K562 (cell line): ENCODE measurements at regions not wholly inside any gene's neighbourhood (a gene's known extent, or its start where the extent isn't known, plus 50 kb on each side); places are given as distances from the start of the nearest gene placed in this dataset.

ENCODE experiments used
- CBX5 ChIP-seq: IDR thresholded peaks from 2 replicates; pipeline ENCODE4 v1.6.1; 2014; ENCODE audit warnings: low read depth, borderline replicate concordance
- CC2D1A ChIP-seq: fragments of 450-650 bp; IDR thresholded peaks from 2 replicates; pipeline ENCODE4 v1.6.1; 2017; ENCODE audit warnings: mild to moderate bottlenecking
- DMBX1 ChIP-seq: fragments of 250-450 bp; sonication (Bioruptor Pico); IDR thresholded peaks from 2 replicates; pipeline ENCODE4 v1.8.0; 2022; ENCODE audit warnings: inconsistent platforms, mild to moderate bottlenecking, moderate library complexity, borderline replicate concordance
- HOXB6 ChIP-seq: fragments of 250-450 bp; sonication (Bioruptor Pico); IDR thresholded peaks from 2 replicates; pipeline ENCODE4 v1.5.1; 2022; ENCODE audit warnings: mild to moderate bottlenecking, borderline replicate concordance
- ILK ChIP-seq: fragments of 450-650 bp; IDR thresholded peaks from 2 replicates; pipeline ENCODE4 v1.6.1; 2016; ENCODE audit warnings: missing genetic modification characterization, low read depth, mild to moderate bottlenecking, missing compliant biosample characterization, moderate library complexity, borderline replicate concordance
- LARP7 ChIP-seq: fragments of 450-650 bp; IDR thresholded peaks from 2 replicates; pipeline ENCODE4 v1.6.1; 2016
- NR2C1 ChIP-seq, 2 experiments: fragments of 450-650 bp; IDR thresholded peaks; 2 replicates each; pipeline ENCODE4 v1.6.1; 2017; ENCODE audit warnings: mild to moderate bottlenecking in 2 of 2, antibody characterized with exemption in 1 of 2, inconsistent platforms in 1 of 2, missing compliant biosample characterization in 1 of 2, missing genetic modification characterization in 1 of 2
- PHF20 ChIP-seq: fragments of 450-650 bp; IDR thresholded peaks from 2 replicates; pipeline ENCODE4 v1.6.1; 2018; ENCODE audit not compliant: partially characterized antibody
- PKNOX1 ChIP-seq: fragments of 450-650 bp; IDR thresholded peaks from 2 replicates; pipeline ENCODE4 v1.6.1; 2016
- POLR2AphosphoS5 ChIP-seq: IDR thresholded peaks from 2 replicates; pipeline ENCODE4 v1.6.1; 2011; ENCODE audit warnings: mild to moderate bottlenecking, low read depth, low read length, moderate library complexity; ENCODE audit not compliant: control insufficient read depth, insufficient read depth
- RBM17 ChIP-seq: fragments of 200-400 bp; formaldehyde crosslinking; IDR thresholded peaks from 2 replicates; pipeline ENCODE4 v1.6.1; 2017; ENCODE audit warnings: low read depth, mild to moderate bottlenecking, low read length, borderline replicate concordance
- SIN3A ChIP-seq, 2 experiments: fragments of 150-350 bp in 1 of 2; IDR thresholded peaks; 2 replicates each; pipeline ENCODE4 v1.6.1; 2011 to 2016; ENCODE audit warnings: borderline replicate concordance in 2 of 2, low read depth in 2 of 2, low read length in 2 of 2, mild to moderate bottlenecking in 2 of 2, moderate library complexity in 2 of 2; ENCODE audit not compliant: control insufficient read depth in 1 of 2
- THRAP3 ChIP-seq: fragments of 450-650 bp; IDR thresholded peaks from 2 replicates; pipeline ENCODE4 v1.6.1; 2016; ENCODE audit warnings: mild to moderate bottlenecking, inconsistent platforms, borderline replicate concordance
- ZBTB12 ChIP-seq: fragments of 250-450 bp; sonication (Bioruptor Pico); IDR thresholded peaks from 2 replicates; pipeline ENCODE4 v1.4.0; 2020
- ZBTB49 ChIP-seq: sonication (generic); formaldehyde crosslinking; IDR thresholded peaks from 2 replicates; pipeline ENCODE4 v1.8.0; 2022; ENCODE audit warnings: missing genetic modification reagents, mild to moderate bottlenecking, borderline replicate concordance
- ZFP1 ChIP-seq: fragments of 450-650 bp; formaldehyde crosslinking; IDR thresholded peaks from 2 replicates; pipeline ENCODE4 v1.4.0; 2020; ENCODE audit warnings: mild to moderate bottlenecking, mixed read lengths
- ZNF121 ChIP-seq: sonication (generic); formaldehyde crosslinking; conservative IDR thresholded peaks from 2 replicates; pipeline ENCODE4 v1.8.0; 2022; ENCODE audit warnings: missing genetic modification reagents
- ZNF140 ChIP-seq: fragments of 250-450 bp; sonication (Bioruptor Pico); IDR thresholded peaks from 2 replicates; pipeline ENCODE4 v1.8.0; 2021; ENCODE audit warnings: moderate library complexity, mild to moderate bottlenecking, inconsistent platforms
- ZNF143 ChIP-seq: sonication (generic); formaldehyde crosslinking; IDR thresholded peaks from 2 replicates; pipeline ENCODE4 v1.9.0; 2022; ENCODE audit warnings: mild to moderate bottlenecking, missing genetic modification reagents
- ZNF449 ChIP-seq: fragments of 250-450 bp; sonication (Bioruptor Pico); IDR thresholded peaks from 2 replicates; pipeline ENCODE4 v1.8.0; 2022; ENCODE audit warnings: moderate library complexity, mild to moderate bottlenecking, inconsistent platforms
- ZNF589 ChIP-seq: fragments of 200-800 bp; sonication (Bioruptor generic); IDR thresholded peaks from 2 replicates; pipeline ENCODE4 v1.6.1; 2016; ENCODE audit warnings: low read depth, missing genetic modification characterization, missing compliant biosample characterization
- ZNF780A ChIP-seq: fragments of 250-450 bp; sonication (Bioruptor Pico); IDR thresholded peaks from 2 replicates; pipeline ENCODE4 v1.5.0; 2021; ENCODE audit warnings: mild to moderate bottlenecking

- TF ChIP-seq PKNOX1 (0 out of 2 replicates have a peak, but pooled peaks have one; percentile 10), ZBTB12 (CRISPR knock-in tag) (no peak), LARP7 (no peak), DMBX1 (CRISPR knock-in tag) (no peak), ZFP1 (CRISPR knock-in tag) (no peak), ZNF143 (CRISPR knock-in tag) (no peak), ZNF780A (CRISPR knock-in tag) (no peak), ZNF121 (CRISPR knock-in tag) (no peak), CBX5 (no peak), CC2D1A (0 out of 2 replicates have a peak, but pooled peaks have one; percentile 38), PHF20 (no peak), ZNF140 (no peak), ZNF589 (no peak), RBM17 (no peak), THRAP3 (no peak), HOXB6 (CRISPR knock-in tag) (no peak), SIN3A (IDR thresholded peaks at IDR 0.05; ENCODE audit: borderline replicate concordance in 2 of 2, control insufficient read depth in 1 of 2, low read depth in 2 of 2, low read length in 2 of 2) (no peak), ZBTB49 (CRISPR knock-in tag) (no peak), ILK (tag) (no peak), ZNF449 (no peak), NR2C1 (IDR thresholded peaks at IDR 0.05) (no peak), NR2C1 (tag; IDR thresholded peaks at IDR 0.05) (no peak), POLR2AphosphoS5 (no peak)
Observed at GRCh38 chr6:28771401-28772267, 152.2 kb downstream of the TRIM27 start (continued).
